Endothelial cell (in vitro differentiated cells): ENCODE measurements at regions not wholly inside any gene's neighbourhood (a gene's known extent, or its start where the extent isn't known, plus 50 kb on each side); places are given as distances from the start of the nearest gene placed in this dataset.

Source experiments
- DNase-seq: peaks from one replicate; pipeline ENCODE4 v3.0.0; 2021; ENCODE audit warnings: low spot score
- H3K27ac Mint-ChIP-seq: one replicate; pipeline ENCODE4 v1.8.0; 2021; ENCODE audit warnings: mixed read lengths, inconsistent platforms; ENCODE audit not compliant: unreplicated experiment
- H3K27me3 Mint-ChIP-seq: one replicate; pipeline ENCODE4 v1.8.0; 2021; ENCODE audit warnings: mild to moderate bottlenecking, moderate library complexity, mixed read lengths, inconsistent platforms; ENCODE audit not compliant: unreplicated experiment
- H3K36me3 Mint-ChIP-seq: one replicate; pipeline ENCODE4 v1.8.0; 2021; ENCODE audit warnings: mild to moderate bottlenecking, low read depth, mixed read lengths, inconsistent platforms; ENCODE audit not compliant: unreplicated experiment
- H3K4me1 Mint-ChIP-seq: one replicate; pipeline ENCODE4 v1.8.0; 2021; ENCODE audit warnings: mild to moderate bottlenecking, mixed read lengths, inconsistent platforms; ENCODE audit not compliant: unreplicated experiment
- H3K4me3 Mint-ChIP-seq: one replicate; pipeline ENCODE4 v1.8.0; 2021; ENCODE audit warnings: mild to moderate bottlenecking, mixed read lengths, inconsistent platforms; ENCODE audit not compliant: unreplicated experiment
- H3K9me3 Mint-ChIP-seq: one replicate; pipeline ENCODE4 v1.8.0; 2021; ENCODE audit warnings: mixed read lengths, inconsistent platforms; ENCODE audit not compliant: unreplicated experiment
- TF ChIP-seq, protein P1 (sequence below): fragments of 200-600 bp; sonication (generic); IDR thresholded peaks from one replicate; pipeline ENCODE4 v1.5.0; 2021; ENCODE audit warnings: antibody characterized with exemption; ENCODE audit not compliant: unreplicated experiment

GRCh38 chr12:30047516-30048254, 263.9 kb upstream of the TMTC1 start:
- no peak for DNase-seq
- no peaks in the 10 kb centered on the region for H3K9me3 Mint-ChIP-seq
- H3K27ac Mint-ChIP-seq = no peak overlapping the region
- TF ChIP-seq, protein P1, sequence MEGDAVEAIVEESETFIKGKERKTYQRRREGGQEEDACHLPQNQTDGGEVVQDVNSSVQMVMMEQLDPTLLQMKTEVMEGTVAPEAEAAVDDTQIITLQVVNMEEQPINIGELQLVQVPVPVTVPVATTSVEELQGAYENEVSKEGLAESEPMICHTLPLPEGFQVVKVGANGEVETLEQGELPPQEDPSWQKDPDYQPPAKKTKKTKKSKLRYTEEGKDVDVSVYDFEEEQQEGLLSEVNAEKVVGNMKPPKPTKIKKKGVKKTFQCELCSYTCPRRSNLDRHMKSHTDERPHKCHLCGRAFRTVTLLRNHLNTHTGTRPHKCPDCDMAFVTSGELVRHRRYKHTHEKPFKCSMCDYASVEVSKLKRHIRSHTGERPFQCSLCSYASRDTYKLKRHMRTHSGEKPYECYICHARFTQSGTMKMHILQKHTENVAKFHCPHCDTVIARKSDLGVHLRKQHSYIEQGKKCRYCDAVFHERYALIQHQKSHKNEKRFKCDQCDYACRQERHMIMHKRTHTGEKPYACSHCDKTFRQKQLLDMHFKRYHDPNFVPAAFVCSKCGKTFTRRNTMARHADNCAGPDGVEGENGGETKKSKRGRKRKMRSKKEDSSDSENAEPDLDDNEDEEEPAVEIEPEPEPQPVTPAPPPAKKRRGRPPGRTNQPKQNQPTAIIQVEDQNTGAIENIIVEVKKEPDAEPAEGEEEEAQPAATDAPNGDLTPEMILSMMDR = no peak
- no peaks in the 10 kb centered on the region for H3K27me3 Mint-ChIP-seq
- H3K36me3 Mint-ChIP-seq = no peaks in the 10 kb centered on the region
- no peak overlapping the region for H3K4me3 Mint-ChIP-seq
- peaks cover 7% of the 10 kb centered on the region for H3K4me1 Mint-ChIP-seq

DNA sequence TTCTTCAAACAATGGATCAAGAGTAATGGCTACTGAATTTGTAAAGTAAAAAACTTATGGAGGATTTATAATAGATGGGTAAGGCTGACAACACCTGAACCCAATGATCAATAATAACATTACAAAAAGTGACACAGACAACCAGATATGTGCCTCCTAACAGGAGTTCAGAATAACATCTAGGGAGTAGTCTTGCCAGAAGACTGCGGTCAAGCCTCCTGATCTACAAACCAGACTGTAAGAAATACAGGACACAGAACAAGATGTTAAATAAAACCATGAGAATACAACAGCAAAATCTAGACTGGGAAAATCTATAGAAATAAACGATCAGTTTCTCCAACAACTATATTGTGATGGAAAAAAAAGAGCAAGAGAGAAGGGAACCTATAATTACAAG, 262.6 kb upstream of the TMTC1 start:
- Mint-ChIP-seq H3K27ac (no peak overlapping the region), H3K4me3 (no peak overlapping the region), H3K36me3 (no peaks in the 10 kb centered on the region), H3K9me3 (no peaks in the 10 kb centered on the region), H3K27me3 (no peaks in the 10 kb centered on the region), H3K4me1 (peaks cover 2% of the 10 kb centered on the region)
- TF ChIP-seq, protein P1 = no peak
- DNase-seq = no peak

DNA sequence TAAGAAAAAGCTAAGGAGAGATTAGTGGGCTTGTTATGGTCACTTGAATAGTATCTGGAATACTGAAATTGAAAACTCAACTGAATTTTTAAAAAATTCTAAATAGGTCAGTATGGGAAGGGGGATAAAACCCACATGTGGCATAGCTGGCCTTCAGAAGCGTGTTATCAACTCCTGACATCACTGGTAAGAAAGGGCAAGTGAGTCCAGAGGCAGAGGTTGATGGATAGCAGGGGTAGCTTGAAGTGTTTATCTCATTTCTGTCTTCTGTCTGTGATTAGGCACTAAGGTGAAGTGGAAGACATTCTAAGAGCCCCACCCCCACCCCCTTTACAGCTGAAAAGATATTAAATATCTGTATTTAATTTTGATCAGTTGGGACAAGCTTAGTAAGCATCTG, 261.4 kb upstream of the TMTC1 start:
- TF ChIP-seq, protein P1 = no peak

DNA sequence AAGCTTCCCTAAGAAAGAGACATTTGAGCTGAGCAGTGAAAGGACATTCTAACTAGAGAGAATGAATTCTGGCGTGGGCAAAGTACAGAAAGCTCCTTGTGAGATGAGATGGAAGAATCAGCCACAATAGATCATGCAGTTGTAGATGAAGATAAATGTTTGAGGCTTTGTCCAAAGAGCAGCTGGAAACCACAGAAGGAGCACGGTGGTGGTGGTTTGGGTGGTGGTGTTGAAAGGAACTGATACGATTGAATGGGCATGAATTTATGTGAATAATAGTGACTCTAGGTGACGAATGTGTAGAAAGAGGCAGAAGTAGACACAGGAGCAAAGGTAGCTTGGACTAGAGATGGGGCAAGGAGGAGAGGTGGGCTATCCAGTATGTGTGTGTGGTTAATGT, 260.5 kb upstream of the TMTC1 start:
- Mint-ChIP-seq H3K27ac (no peak overlapping the region), H3K4me1 (no peaks in the 10 kb centered on the region), H3K36me3 (no peaks in the 10 kb centered on the region)

More for the DNA sequence above, 261.4 kb upstream of the TMTC1 start:
- Mint-ChIP-seq H3K27ac (no peak overlapping the region), H3K27me3 (no peaks in the 10 kb centered on the region), H3K36me3 (no peaks in the 10 kb centered on the region), H3K4me1 (no peaks in the 10 kb centered on the region), H3K4me3 (no peak overlapping the region), H3K9me3 (no peaks in the 10 kb centered on the region)
- DNase-seq = no peak

More for the DNA sequence above, 260.5 kb upstream of the TMTC1 start:
- Mint-ChIP-seq H3K27me3 (no peaks in the 10 kb centered on the region), H3K4me3 (no peak overlapping the region), H3K9me3 (no peaks in the 10 kb centered on the region)
- no peak for DNase-seq
- TF ChIP-seq, protein P1 = no peak
